SH-SY5Y (cell line): ENCODE measurements at regions not wholly inside any gene's neighbourhood (a gene's known extent, or its start where the extent isn't known, plus 50 kb on each side); places are given as distances from the start of the nearest gene placed in this dataset.

ENCODE experiments used
- GATA2 ChIP-seq: IDR thresholded peaks from 2 replicates; pipeline ENCODE4 v1.6.1; 2011; ENCODE audit warnings: mild to moderate bottlenecking, low read depth, low read length
- GATA3 ChIP-seq: IDR thresholded peaks from 2 replicates; pipeline ENCODE4 v1.6.1; 2011; ENCODE audit warnings: low read depth, mild to moderate bottlenecking, low read length, moderate library complexity

DNA sequence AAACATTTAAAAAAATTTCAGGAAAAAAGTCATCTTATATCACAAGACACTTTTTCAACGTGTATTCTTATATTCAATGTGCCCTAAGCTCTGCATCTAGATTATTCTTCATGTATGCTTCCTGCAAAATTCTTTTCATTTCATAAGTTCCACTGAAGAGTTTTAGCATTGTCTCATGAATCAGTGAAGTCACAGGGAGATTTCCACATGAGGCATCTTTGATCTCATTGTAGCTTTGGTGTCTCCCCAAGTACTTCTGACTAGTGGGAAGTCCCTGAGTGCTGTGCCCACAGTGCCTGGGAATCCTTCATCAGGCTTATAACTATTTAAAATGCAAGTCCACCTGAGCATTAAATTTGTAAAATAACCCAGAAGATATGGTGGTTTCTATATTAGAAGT lies 123.8 kb downstream of the MAD2L1 start:
- TF ChIP-seq GATA2 (no peak), GATA3 (no peak)

DNA sequence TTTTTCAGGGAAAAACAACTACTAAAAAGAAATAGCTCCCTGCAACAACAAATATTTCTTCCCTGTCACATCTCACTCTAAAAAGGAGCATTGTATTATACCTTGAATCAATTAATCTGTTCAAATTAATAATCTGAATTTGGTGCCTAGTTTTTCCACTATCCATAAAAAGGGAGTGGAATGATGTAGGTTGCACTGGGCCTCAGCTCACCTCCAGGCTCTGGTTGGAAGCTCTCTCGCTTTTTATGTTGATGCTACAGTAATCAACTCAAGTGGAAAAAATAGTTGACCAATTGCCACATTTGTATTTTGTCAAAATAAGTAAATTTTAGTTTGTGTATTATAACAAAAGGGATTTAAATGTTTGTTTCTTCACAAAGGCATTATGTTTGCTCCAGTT lies 126.1 kb downstream of the MAD2L1 start:
- TF ChIP-seq GATA2, result no peak
- no peak for TF ChIP-seq GATA3

DNA sequence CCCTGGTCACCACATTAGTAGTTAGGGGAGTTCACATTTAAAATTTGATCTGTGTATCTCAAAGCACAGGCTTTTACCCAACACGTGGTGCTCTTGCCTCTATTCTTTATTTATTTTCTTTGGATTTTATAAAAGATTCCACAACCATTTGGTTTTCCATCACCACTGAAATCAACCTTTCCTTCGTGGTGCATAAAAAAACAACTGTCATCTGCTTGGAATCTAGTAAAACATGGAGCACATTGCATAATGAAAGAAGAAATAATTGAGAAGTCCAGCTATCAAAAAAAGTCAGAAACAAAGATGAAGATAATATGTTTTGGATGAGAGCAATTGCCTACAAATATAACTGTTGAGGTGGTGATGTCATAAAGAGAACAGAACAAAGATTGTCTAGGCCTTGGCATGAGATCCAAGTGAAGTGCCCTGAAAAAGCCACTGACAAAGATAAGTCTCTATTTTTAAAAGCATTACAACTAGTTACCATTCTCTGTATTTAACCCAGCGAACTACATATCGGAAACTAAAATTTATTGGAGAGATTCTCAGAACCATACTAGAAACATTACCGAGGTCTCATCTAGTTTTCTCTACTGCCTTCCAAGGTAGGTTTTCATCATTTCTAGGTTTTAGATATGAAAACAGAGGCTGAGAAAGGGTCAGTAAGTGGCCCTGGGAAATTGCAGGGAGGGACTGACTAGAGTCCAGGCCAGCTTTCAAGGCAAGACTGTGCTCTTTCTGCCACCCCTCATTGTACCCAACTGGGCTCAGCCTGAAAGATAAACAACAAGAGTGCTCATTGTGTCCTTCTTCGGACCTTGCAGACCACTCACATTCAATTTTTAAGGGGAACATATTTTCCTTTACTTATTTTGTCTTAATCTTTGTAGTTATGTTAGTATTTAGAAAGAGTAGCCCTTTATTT lies 127.3 kb downstream of the MAD2L1 start:
- TF ChIP-seq GATA3 (no peak), GATA2 (no peak)

DNA sequence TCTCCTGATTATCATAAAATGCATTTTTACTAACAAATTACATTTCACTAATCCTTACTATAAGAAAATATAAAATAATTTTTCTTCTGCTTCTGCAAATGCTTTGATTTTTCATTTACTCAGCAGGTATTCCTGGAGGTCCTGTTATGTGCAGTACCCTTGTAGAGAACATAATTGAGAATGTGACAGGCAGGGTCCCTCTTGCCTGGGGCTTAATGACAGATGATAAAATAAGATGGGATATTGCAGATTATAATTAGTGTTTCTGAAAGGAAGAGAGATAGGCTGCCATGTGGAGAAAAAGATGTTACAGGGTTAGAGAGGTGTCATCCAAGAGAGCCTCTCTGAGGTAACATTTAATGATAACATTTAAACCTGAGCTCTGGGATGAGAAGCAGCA lies 128.9 kb downstream of the MAD2L1 start:
- TF ChIP-seq GATA3 (no peak), GATA2 (no peak)

DNA sequence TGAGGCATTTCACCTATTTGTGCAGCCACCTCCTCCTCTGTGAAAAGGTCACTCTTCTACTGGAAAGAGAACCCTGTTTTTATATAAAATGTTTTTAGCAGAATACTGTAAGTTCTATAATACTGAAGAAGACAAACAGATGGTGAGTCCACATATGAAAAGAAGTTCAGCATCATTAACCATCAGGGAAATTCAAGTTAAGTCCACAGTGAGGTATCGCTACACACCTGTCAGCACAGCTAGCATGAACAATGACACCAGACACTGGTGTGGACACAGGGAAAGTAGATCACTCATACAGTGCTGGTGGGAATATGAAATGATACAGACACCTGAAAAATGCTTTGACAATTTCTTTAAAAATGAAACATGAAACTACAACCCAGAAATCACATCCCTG lies 133.0 kb downstream of the MAD2L1 start:
- TF ChIP-seq GATA2, result no peak
- no peak for TF ChIP-seq GATA3

DNA sequence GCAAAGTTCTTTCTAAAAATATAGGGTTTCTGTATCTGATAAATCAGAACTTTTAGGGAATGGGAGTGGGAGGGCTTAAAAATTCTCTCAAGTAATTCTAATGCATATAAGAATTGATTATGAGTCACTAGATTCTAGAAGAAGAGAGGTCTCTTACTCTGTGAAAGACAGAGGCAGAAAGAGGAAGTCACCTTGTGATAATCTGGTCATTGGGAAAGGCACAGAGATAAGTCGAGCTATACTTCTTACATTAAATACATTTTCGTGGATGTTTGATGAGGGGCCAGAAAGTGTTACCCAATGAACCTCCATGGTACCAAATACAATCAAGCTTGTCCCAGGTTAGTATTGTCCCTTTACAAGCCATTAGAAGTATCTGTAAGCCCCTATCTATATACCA lies 134.4 kb downstream of the MAD2L1 start:
- TF ChIP-seq GATA2 (no peak), GATA3 (no peak)

DNA sequence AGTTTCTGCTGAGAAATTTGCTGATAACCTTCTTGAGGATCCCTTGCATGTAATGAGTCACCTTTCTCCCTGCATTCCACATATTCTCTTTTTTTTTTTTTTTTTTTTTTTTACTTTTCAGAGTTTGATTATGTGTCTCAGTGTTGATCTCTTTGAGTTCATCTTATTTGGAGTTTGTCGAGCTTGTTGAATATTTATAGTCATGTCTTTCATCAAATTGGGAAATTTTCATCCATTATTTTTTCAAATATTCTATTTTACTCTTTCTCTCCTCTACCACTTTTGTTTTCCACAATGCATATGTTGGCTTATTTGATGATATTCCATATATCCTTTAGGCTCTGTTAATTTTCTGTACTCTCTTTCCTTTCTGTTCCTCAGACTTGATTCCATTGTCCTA lies 136.1 kb downstream of the MAD2L1 start:
- TF ChIP-seq GATA2 (no peak), GATA3 (no peak)

DNA sequence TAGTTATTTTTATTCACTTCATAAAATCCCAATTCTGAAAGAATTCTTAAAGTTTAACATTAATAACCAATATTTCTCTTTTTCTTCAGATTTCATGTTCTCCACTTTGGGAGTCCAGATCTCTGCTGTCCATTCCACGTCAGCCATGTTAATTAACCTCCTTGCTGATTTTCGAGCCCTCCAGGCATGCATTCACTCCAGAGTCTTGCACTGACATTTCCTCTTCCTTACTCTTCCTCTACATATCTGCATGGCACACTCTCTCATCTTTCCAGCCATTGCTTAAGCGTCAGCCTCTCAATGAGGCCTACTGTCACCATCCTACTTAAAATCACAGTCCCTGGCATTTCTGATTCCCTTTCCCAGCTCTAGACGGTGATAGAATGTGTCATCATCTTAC lies 144.8 kb downstream of the MAD2L1 start:
- no peak for TF ChIP-seq GATA3
- TF ChIP-seq GATA2, result no peak

DNA sequence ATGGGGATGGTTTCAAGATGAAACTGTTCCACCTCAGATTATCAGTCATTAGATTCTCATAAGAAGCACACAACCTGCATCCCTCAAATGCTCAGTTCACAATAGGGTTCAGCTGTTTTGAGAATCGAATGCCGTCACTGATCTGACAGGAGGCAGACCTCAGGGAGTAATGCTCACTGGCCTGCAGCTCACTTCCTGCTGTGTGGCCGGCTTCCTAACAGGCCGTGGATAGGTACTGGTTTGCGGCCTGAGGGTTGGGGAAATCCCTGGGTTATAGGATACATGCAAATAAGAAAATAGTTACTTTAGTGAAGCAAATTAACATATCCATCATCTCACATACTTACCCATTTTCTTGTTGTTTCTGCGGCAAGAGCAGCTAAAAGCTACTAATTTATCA lies 160.4 kb downstream of the MAD2L1 start:
- TF ChIP-seq GATA2 (no peak), GATA3 (no peak)

DNA sequence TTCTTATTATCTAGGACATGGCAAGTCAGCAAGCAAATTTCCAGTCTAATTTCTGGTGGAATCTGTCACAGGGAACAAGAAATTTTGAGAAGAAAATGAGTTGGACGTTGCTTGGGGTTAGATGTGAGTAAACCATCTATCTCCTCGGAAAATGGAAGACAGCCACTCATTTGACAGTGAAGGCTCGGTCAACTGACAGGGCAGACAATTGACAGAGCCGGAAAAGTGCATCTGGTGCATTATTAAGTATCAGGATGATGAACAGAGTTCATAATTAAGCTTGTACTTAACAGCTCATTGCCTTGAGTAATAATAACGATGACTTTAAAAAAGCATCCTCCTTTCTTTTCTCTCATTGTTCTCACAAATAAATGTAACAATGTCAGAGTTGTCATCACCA lies 168.4 kb downstream of the MAD2L1 start:
- no peak for TF ChIP-seq GATA3
- no peak for TF ChIP-seq GATA2

DNA sequence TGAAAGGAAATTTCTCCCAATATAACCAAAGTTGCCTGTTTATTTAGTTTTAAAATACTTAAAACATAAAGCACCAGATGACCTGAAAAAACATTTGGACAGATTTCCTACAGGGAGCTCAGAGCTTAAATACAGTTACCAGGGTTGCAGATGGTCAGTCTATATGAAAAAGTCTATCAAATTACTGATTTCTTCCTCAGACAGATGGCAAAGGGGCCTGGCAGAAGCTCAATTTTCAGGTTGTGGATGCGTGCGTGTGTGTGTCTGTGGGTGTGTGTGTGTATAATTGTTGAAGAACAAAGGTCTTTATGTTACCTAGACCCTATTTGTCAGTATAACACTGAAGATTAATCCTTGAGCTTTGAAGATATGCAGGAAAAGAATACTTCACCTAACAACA lies 169.4 kb downstream of the MAD2L1 start:
- no peak for TF ChIP-seq GATA2
- no peak for TF ChIP-seq GATA3

DNA sequence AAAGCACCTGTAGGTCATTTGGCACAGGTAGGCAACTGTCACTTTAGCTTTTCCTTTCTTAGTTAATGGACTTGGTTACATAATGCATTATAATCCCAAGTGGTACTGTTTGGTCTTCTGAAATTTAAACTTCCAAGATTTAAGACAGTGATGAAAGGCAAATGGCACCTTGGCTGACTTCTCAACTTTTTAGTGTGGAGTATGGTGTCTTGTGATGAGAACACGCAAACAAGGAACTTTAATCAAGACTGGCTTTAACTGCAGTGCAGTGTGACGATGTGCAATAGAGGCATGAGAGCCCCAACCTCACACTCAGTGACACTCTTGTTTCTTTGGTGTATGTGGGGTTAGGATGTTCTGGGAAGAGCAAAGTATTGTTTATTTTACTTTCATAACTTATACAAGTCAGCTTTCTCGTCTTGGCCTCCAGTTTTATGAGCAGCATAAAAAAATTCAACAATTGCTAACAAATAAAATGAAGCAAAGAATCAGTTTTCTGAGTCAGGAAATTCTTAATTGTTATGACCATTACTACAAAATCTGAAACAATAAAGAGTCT lies 171.9 kb downstream of the MAD2L1 start:
- no peak for TF ChIP-seq GATA3
- no peak for TF ChIP-seq GATA2

DNA sequence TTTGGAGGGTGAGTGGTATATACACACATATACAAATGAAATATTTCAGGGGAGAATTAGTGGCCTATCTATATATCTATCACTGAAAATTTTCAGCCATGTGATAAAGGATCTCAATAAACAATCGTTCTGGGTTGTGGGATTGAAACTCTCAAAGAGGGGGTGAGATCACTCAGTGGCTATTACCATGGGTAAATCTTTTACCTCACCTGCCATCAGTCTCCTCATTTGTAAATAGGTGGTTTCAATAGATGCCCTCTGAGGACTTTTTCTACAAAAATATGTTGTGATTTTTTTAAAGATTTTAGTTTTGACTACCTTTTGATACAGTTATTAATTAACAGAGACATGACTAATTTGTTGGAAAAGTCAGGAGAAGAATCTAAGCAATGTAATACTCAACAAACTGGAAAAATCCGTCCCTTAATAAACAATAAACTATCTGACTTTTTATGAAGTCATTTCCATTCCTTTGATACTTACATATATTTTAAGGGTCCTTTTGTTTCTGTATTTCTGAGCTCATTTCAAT lies 192.8 kb downstream of the MAD2L1 start:
- TF ChIP-seq GATA2, result no peak
- TF ChIP-seq GATA3, result no peak

DNA sequence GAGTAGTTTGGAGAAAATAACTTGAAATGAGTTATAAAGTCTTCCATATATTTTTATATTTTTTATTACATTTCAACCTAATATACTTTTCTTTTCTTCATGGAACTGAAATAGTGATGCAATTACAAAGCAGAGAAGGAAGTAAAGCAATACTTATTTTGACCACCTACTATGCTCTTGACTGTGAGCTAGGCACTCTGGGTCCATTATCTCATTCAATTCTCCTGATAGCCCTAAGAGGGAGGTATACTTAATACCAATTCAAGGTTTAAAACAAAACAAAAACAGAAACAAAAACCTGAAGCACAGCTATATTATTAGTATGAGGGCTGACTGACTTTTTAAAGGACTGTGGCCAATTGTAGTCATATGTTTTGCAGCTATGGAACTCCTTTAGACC lies 193.5 kb downstream of the MAD2L1 start:
- TF ChIP-seq GATA3, result no peak
- TF ChIP-seq GATA2, result no peak
